ENCODE measurements at regions not wholly inside any gene's neighbourhood (a gene's known extent, or its start where the extent isn't known, plus 50 kb on each side); places are given as distances from the start of the nearest gene placed in this dataset.
"Not testable (repeated sequence)": the region's sequence is repeated elsewhere in the genome, so short reads cannot be mapped to it uniquely, and the experiment has no call there.

- H3K4me3 ChIP-seq (ENCODE audit: low read depth, low read length): no peak overlapping the region
- TF ChIP-seq CTCF (IDR thresholded peaks at IDR 0.05; ENCODE audit: low read depth, low read length): no peak
Measured at GRCh38 chr4:125003840-125004239, 291.3 kb upstream of the ANKRD50 start.

GRCh38 chr4:124997991-124998390, 285.5 kb upstream of the ANKRD50 start:
- no peak for TF ChIP-seq CTCF (IDR thresholded peaks at IDR 0.05; ENCODE audit: low read depth, low read length)
- H3K4me3 ChIP-seq (ENCODE audit: low read depth, low read length): no peak overlapping the region

GRCh38 chr4:124997124-124997523, 284.6 kb upstream of the ANKRD50 start:
- no peak for TF ChIP-seq CTCF (IDR thresholded peaks at IDR 0.05; ENCODE audit: low read depth, low read length)
- H3K4me3 ChIP-seq (ENCODE audit: low read depth, low read length): no peak overlapping the region

GRCh38 chr4:124993838-124994237, 281.3 kb upstream of the ANKRD50 start:
- TF ChIP-seq CTCF (IDR thresholded peaks at IDR 0.05; ENCODE audit: low read depth, low read length): no peak

GRCh38 chr4:124990398-124990797, 277.9 kb upstream of the ANKRD50 start:
- no peak overlapping the region for H3K4me3 ChIP-seq (ENCODE audit: low read depth, low read length)
- no peak for TF ChIP-seq CTCF (IDR thresholded peaks at IDR 0.05; ENCODE audit: low read depth, low read length)

More at GRCh38 chr4:124993838-124994237, 281.3 kb upstream of the ANKRD50 start:
- H3K4me3 ChIP-seq (ENCODE audit: low read depth, low read length): no peak overlapping the region

- no peak for TF ChIP-seq CTCF (IDR thresholded peaks at IDR 0.05; ENCODE audit: low read depth, low read length)
- no peak overlapping the region for H3K4me3 ChIP-seq (ENCODE audit: low read depth, low read length)
Measured at GRCh38 chr4:124980276-124980752, 267.8 kb upstream of the ANKRD50 start.

GRCh38 chr4:124978536-124978935, 266.0 kb upstream of the ANKRD50 start:
- not testable (repeated sequence) for H3K4me3 ChIP-seq (ENCODE audit: low read depth, low read length)

- TF ChIP-seq CTCF (IDR thresholded peaks at IDR 0.05; ENCODE audit: low read depth, low read length): no peak
- H3K4me3 ChIP-seq (ENCODE audit: low read depth, low read length): no peak overlapping the region
Measured at GRCh38 chr4:124977045-124977444, 264.5 kb upstream of the ANKRD50 start.

Data from WI38 (cell line).